Keratinocyte (primary cell): ENCODE measurements at regions not wholly inside any gene's neighbourhood (a gene's known extent, or its start where the extent isn't known, plus 50 kb on each side); places are given as distances from the start of the nearest gene placed in this dataset.

Source experiments
- DNase-seq: peaks from one replicate; pipeline ENCODE4 v3.0.0-alpha.2; 2011; ENCODE audit warnings: low read depth, missing footprints, low spot score
- FAIRE-seq: peaks from 2 replicates; lab custom pipeline; 2011; peaks lifted over from hg19 to GRCh38; lab: Jason Lieb, UNC
- H2AFZ ChIP-seq: 2 replicates; pipeline ENCODE4 v1.6.0; 2012; ENCODE audit warnings: low read length, control low read depth, inconsistent platforms; ENCODE audit not compliant: control insufficient read depth
- H3K27ac ChIP-seq: 2 replicates; pipeline ENCODE4 v1.5.1; 2011; ENCODE audit warnings: low read length; ENCODE audit not compliant: control insufficient read depth, insufficient read depth
- H3K27me3 ChIP-seq: 3 replicates; pipeline ENCODE4 v1.6.0; 2011; ENCODE audit warnings: low read length; ENCODE audit not compliant: control insufficient read depth, insufficient read depth; ENCODE audit errors: extremely low read depth
- H3K36me3 ChIP-seq, 2 experiments: 2 replicates in 1 of 2; 3 replicates in 1 of 2; pipeline ENCODE4 v1.5.1; 2011; ENCODE audit warnings: low read length in 2 of 2, mild to moderate bottlenecking in 1 of 2; ENCODE audit not compliant: control insufficient read depth in 2 of 2, insufficient read depth in 2 of 2; ENCODE audit errors: extremely low read depth in 1 of 2
- H3K4me1 ChIP-seq: 3 replicates; pipeline ENCODE4 v1.5.1; 2011; ENCODE audit warnings: low read length; ENCODE audit not compliant: control insufficient read depth, insufficient read depth; ENCODE audit errors: extremely low read depth
- H3K4me2 ChIP-seq: 3 replicates; pipeline ENCODE4 v1.6.0; 2011; ENCODE audit warnings: low read depth, low read length; ENCODE audit not compliant: control insufficient read depth, insufficient read depth; ENCODE audit errors: extremely low read depth
- H3K4me3 ChIP-seq, 3 experiments: fragments of 200-600 bp in 1 of 3; sonication (generic) in 1 of 3; 2 replicates in 2 of 3; 3 replicates in 1 of 3; pipeline ENCODE4 v1.5.1; 2011 to 2016; ENCODE audit warnings: low read length in 3 of 3, mild to moderate bottlenecking in 3 of 3, control low read depth in 2 of 3, inconsistent platforms in 1 of 3, low read depth in 1 of 3, mixed read lengths in 1 of 3, mixed run types in 1 of 3, moderate library complexity in 1 of 3; ENCODE audit not compliant: control insufficient read depth in 2 of 3, insufficient read depth in 2 of 3; ENCODE audit errors: extremely low read depth in 1 of 3
- H3K79me2 ChIP-seq: 2 replicates; pipeline ENCODE4 v1.6.0; 2012; ENCODE audit warnings: low read length; ENCODE audit not compliant: control insufficient read depth, insufficient read depth
- H3K9ac ChIP-seq: 3 replicates; pipeline ENCODE4 v1.6.0; 2011; ENCODE audit warnings: low read length; ENCODE audit not compliant: control insufficient read depth, insufficient read depth; ENCODE audit errors: extremely low read depth
- H3K9me1 ChIP-seq: 3 replicates; pipeline ENCODE4 v1.6.0; 2011; ENCODE audit warnings: low read length; ENCODE audit not compliant: control insufficient read depth, insufficient read depth; ENCODE audit errors: extremely low read depth
- H3K9me3 ChIP-seq: 2 replicates; pipeline ENCODE4 v1.5.1; 2012; ENCODE audit warnings: low read depth, low read length; ENCODE audit not compliant: control insufficient read depth
- H4K20me1 ChIP-seq: 3 replicates; pipeline ENCODE4 v1.6.0; 2011; ENCODE audit warnings: low read length; ENCODE audit not compliant: control insufficient read depth, insufficient read depth; ENCODE audit errors: extremely low read depth
- CTCF ChIP-seq, 3 experiments: IDR thresholded peaks in 1 of 3; conservative IDR thresholded peaks in 1 of 3; optimal IDR thresholded peaks in 1 of 3; 2 replicates in 2 of 3; 3 replicates in 1 of 3; pipeline versions ENCODE3 to v1.5.1; 2011; ENCODE audit warnings: low read length in 3 of 3, mild to moderate bottlenecking in 3 of 3, moderate library complexity in 2 of 3, control low read depth in 1 of 3, inconsistent platforms in 1 of 3; ENCODE audit not compliant: insufficient read depth in 2 of 3; ENCODE audit errors: extremely low read depth in 1 of 3
- EZH2 ChIP-seq: IDR thresholded peaks from one replicate; pipeline ENCODE4 v1.6.1; 2012; ENCODE audit warnings: inconsistent platforms, mild to moderate bottlenecking, low read length, moderate library complexity
- dilution Hi-C: fragments of 300-500 bp; cut with MboI; formaldehyde crosslinking; loops from one replicate; pipeline ENCODE4 v1.7.0; 2020; ENCODE audit warnings: low sequenced_read_pairs; ENCODE audit not compliant: extremely low pct_ligation_motif_present

DNA sequence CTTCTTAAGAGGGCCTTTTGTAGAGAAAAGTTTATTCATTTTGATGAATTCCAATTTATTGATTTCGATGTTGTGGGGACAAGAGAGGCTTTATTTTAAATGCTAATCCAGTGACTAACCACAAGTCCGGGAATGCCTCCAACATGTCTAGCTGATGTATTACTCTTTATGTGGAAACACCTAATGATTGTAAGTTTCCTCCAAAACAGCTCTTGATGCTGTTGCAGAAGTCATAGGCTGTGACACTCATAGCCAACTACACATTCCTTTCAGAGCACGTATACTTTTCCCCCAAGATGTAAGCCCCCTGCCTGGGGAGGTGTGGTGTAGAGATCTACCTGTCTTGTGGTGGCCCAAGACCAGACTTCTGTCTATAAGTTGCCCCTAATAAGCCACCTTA lies 61.3 kb upstream of the RNF24 start:
- Histone ChIP-seq H4K20me1 (no peaks in the 10 kb centered on the region), H3K4me2 (no peak overlapping the region), H3K27ac (no peak overlapping the region), H3K4me1 (peaks cover 7% of the 10 kb centered on the region), H3K36me3 (no peaks in the 10 kb centered on the region), H3K27me3 (peaks cover 2% of the 10 kb centered on the region), H3K9me3 (no peaks in the 10 kb centered on the region), H3K9ac (no peak overlapping the region), H3K9me1 (no peaks in the 10 kb centered on the region), H3K79me2 (no peaks in the 10 kb centered on the region), H2AFZ (no peak overlapping the region), H3K4me3 (no peak overlapping the region)
- FAIRE-seq, result peak; percentile 95
- dilution Hi-C loops, result no loop called here
- no peak for DNase-seq
- TF ChIP-seq EZH2 (no peak), CTCF (optimal IDR thresholded peaks at IDR 0.05 in 1 of 3, IDR thresholded peaks at IDR 0.05 in 1 of 3, conservative IDR thresholded peaks at IDR 0.05 in 1 of 3; ENCODE audit: extremely low read depth in 1 of 3, insufficient read depth in 2 of 3, low read length in 3 of 3) (no peak)

DNA sequence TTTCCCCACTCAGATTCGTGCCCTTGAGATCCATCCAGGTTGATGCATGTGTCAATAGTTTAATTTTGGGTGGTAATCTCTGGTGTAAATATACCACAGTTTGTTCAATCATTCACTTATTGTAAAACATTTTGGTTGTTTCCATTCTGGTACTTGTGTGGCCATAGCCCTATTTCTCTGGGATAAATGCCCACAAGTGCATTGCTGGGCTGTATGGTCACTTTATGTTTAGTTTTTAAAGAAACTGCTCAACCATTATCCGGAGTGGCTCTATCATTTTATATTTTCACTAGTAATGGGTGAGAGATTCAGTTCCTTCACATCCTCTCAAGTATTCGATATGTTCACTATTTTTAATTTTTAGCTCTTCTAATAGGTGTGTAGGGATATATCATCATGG lies 60.7 kb upstream of the RNF24 start:
- Histone ChIP-seq H3K79me2 (no peaks in the 10 kb centered on the region), H3K9ac (no peak overlapping the region), H3K36me3 (no peaks in the 10 kb centered on the region), H3K9me1 (no peaks in the 10 kb centered on the region), H3K4me3 (no peak overlapping the region), H2AFZ (no peak overlapping the region), H3K27me3 (peaks cover 2% of the 10 kb centered on the region), H4K20me1 (no peaks in the 10 kb centered on the region), H3K27ac (no peak overlapping the region), H3K4me2 (no peak overlapping the region), H3K9me3 (no peaks in the 10 kb centered on the region), H3K4me1 (peaks cover 7% of the 10 kb centered on the region)
- DNase-seq, result no peak
- TF ChIP-seq EZH2 (no peak), CTCF (optimal IDR thresholded peaks at IDR 0.05 in 1 of 3, IDR thresholded peaks at IDR 0.05 in 1 of 3, conservative IDR thresholded peaks at IDR 0.05 in 1 of 3; ENCODE audit: extremely low read depth in 1 of 3, insufficient read depth in 2 of 3, low read length in 3 of 3) (no peak)
- FAIRE-seq, result no peak
- dilution Hi-C loops, result no loop called here
